HG03571 (cell line): ENCODE measurements at regions not wholly inside any gene's neighbourhood (a gene's known extent, or its start where the extent isn't known, plus 50 kb on each side); places are given as distances from the start of the nearest gene placed in this dataset.
"Not testable (repeated sequence)": the region's sequence is repeated elsewhere in the genome, so short reads cannot be mapped to it uniquely, and the experiment has no call there.

Source experiments
- ATAC-seq: cut with Tn5 transposase; IDR thresholded peaks from one replicate; pipeline ENCODE4 v1.9.1; 2021; ENCODE audit not compliant: unreplicated experiment

DNA sequence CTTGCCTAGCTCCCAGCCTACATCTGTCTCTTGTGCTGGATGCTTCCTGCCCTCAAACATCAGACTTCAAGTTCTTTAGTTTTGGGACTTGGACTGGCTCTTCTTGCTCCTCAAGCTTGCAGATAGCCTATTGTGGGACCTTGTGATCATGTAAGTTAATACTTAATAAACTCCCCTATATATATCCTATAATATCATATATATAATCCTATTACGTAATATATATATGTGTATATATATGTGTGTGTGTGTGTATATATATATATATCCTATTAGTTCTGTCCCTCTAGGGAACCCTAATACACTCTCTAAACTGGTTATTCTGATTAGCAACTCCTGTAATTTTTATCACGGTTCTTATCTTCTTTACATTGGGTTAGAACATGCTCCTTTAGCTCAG lies 274.9 kb upstream of the USP25 start:
- not testable (repeated sequence) for ATAC-seq

- no peak for ATAC-seq
Measured at GRCh38 chr21:15455819-15456462, 273.8 kb upstream of the USP25 start.

GRCh38 chr21:15457965-15458364 lies 271.8 kb upstream of the USP25 start:
- ATAC-seq = no peak

DNA sequence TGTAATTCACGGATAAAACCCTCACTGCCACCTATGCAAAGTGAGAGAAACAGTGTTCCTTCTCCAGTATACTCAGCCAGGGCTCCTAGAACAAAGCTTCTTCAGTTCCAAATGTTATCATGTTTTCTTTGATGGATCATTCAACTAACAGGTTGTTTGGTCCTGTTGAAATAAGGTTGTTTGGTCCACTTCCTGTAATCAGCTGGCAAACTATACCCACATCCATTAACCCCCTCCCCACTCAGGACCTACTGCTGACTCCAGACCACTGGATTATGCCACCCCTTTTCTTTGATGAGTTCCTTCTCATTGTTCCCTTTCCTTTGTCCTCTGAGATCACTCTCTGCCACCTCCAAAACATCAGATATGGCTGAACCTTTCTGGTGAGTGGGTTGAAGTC lies 267.7 kb upstream of the USP25 start:
- ATAC-seq = no peak

DNA sequence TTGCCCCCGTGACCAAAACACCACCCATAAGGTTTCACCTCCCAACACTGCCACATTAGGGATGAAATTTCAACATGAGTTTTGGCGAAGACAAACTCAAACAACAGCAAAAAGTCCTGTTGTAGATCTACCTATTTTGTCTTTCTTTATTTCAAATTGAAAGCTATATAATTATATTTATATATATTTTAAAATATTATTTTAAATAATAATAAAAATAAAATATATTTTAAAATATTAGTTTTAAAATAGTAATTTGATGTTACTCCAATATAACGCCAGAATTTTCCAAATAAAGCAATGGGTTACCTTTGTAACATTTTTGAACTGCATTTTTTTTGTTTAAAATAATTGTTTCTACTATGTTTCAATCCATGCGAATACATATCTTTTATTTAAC lies 263.5 kb upstream of the USP25 start:
- no peak for ATAC-seq

DNA sequence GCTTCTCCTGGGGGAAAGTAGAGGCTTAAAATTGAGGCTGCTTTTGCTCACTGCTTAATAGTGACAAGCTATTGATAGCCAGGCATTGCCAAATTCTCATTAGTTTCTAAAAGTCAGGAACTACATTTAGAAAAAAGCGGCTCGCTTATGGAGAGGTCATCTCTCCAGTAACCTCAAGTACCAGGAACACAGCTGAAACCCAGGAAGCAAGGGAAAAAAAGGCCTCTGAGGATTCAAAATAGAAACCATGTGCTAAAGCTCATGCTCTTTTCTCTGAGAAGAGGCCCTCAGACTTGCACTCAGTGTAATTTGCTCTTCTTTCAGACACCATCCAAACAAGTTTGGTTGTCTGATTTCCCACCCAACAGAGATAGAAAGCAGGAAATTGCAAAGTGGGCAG lies 261.4 kb upstream of the USP25 start:
- ATAC-seq = no peak

- ATAC-seq = no peak
Measured at GRCh38 chr21:15472108-15473040, 257.4 kb upstream of the USP25 start.

DNA sequence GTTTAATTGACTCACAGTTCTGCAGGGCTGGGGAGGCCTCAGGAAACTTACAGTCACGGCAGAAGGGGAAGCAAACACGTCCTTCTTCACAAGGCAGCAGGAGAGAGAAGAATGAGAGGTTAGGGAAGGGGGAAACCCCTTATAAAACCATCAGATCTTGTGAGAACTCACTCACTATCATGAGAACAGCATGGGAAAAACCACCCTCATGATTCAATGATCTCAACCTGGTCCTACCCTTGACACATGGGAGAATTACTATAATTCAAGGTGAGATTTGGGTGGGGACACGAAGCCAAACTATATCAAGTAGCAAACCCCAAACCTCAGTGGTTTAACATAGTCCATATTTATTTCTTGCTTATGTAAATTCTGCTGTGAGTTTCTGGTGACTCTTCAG lies 252.0 kb upstream of the USP25 start:
- not testable (repeated sequence) for ATAC-seq

DNA sequence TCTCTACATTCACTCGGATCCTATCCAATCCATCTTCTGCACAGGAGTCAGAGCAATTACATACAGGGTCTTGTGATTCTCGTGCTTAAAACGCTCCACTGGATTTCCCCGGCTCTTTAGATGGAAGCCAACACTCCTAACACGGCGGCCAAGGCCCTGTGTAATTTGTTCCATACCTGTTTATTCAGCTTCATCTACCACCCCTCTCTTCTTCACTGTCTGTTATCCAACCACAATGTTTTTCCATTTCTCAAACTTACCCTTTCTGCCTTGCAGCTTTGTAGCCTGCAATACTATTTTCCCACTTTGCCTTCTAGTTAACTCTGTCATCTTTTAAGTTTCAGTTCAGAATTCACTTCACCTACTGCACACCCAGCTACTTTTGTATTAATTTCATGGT lies 249.6 kb upstream of the USP25 start:
- no peak for ATAC-seq

DNA sequence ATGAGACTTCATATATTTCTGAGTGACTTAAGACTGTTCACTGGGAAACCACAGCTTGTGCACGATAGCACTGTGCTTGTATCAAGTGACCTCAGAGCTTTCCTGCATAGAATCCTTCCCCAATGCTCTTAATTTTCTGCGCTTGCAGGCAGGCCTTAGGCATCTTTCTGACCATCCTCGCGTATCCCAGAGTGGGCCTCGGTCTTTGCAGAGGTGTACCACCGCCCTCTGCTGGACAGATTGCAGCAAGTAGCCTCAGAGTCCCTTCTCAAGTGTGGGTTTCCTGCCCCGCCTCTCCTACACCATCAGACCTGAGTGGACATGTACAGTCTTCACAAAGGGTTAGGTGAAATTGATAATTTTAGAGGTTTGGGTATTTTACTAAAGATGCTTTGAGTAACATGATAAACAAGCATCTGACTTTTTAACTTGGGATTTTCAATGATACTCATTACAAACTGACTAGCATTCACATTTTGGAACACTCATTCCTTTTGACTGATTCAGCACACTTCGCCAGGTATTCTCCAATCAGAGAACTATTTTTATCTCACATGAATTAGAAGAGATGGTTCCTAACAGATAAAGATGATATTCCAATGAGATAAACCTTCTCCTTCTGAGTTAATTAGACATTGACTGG lies 246.5 kb upstream of the USP25 start:
- ATAC-seq = peak; percentile 96

GRCh38 chr21:15486460-15487195 lies 243.2 kb upstream of the USP25 start:
- no peak for ATAC-seq

GRCh38 chr21:15487196-15487550 lies 242.6 kb upstream of the USP25 start:
- ATAC-seq = no peak

- no peak for ATAC-seq
Measured at GRCh38 chr21:15491100-15491499, 238.7 kb upstream of the USP25 start.

- ATAC-seq = no peak
Measured at GRCh38 chr21:15493646-15494045, 236.1 kb upstream of the USP25 start.

DNA sequence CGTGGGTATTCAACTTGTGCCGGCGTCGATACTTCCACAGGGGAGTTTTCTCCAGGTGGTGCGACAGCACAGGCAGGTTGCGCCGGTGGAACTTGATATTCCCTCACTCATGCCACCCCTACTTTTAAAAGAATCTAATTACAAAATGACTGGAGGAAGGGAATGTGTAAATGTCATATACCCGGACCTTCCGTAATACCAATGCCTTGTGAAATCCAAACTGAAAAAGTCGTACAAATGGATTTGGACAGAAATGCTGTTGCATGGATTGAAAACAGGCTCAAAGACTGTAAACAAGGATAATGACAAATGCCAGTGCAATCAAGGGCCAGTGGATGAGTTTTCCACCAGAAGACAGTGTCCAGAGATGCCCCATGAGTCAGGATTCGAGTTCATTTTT lies 235.3 kb upstream of the USP25 start:
- no peak for ATAC-seq

- no peak for ATAC-seq
Measured at GRCh38 chr21:15495965-15496364, 233.8 kb upstream of the USP25 start.

DNA sequence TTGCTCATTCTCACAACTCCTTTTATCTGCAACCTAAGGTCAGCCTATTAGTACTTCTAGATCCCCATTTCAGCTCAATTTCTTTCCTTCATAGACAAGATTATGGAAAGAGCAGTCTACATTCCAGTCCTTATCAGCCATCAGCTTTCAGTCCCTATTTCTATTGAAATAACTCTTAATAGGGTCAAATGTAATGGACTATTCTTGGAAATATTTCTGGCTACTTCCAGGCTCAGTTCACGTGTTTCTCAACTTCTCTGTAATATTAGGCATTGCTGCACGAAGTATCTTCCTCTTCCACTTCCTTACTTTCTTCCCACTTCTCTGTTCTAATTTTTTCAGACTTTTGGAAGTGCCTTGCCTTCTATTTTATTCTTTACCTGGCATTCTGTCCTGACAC lies 232.9 kb upstream of the USP25 start:
- ATAC-seq = no peak

DNA sequence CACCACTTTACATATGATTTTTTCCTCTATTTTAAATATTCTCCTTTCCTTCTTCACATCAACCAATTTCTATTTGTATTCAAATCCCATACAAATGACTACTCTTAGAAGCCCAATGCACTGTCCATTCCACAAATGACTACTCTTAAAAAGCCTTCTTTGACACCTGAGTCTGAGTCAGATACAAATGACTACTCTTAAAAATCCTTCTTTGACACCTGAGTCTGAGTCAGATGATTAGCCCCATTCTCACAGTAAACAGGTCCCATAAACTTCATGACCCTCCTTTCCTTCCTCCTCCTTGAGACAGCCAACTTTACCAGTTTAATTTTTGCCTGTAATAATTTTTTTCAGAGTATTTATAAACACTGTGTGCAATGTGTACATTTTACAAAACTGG lies 231.3 kb upstream of the USP25 start:
- ATAC-seq = no peak

DNA sequence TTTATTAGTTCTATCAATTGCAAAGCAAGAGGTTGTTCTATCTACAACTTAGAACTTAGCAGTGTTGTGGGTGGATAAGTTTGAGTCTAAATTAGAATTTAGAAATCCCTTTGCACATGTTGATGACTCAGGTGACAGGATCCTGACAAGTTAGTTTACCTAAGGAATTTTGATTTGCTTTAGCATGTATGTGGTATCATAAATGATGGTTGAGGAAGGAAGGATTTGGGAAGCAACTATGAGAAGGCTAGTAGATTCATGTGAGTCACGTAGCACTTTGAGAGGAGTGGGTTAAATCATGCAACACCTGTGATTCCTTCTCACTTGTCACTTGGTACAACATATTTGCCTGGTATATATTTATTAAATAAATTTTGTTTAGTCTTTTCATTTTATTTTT lies 223.7 kb upstream of the USP25 start:
- ATAC-seq = no peak

GRCh38 chr21:15508554-15508953 lies 221.2 kb upstream of the USP25 start:
- ATAC-seq = no peak
